Upper lobe of right lung (tissue), 1 donor: ENCODE measurements at regions not wholly inside any gene's neighbourhood (a gene's known extent, or its start where the extent isn't known, plus 50 kb on each side); places are given as distances from the start of the nearest gene placed in this dataset.

Experiments
- ATAC-seq: fragments of 200-7000 bp; cut with Tn5 transposase; one replicate; pipeline ENCODE4 v1.9.1; 2020; ENCODE audit warnings: mild to moderate bottlenecking, moderate library complexity
- DNase-seq: peaks from one replicate; pipeline ENCODE4 v3.0.0-alpha.2; 2020
- H3K27ac ChIP-seq: fragments of 200-600 bp; one replicate; pipeline ENCODE4 v1.8.0; 2022
- H3K27me3 ChIP-seq: fragments of 200-600 bp; one replicate; pipeline ENCODE4 v1.8.0; 2022; ENCODE audit warnings: mild to moderate bottlenecking
- H3K36me3 ChIP-seq: fragments of 200-600 bp; one replicate; pipeline ENCODE4 v1.8.0; 2022
- H3K4me1 ChIP-seq: fragments of 200-600 bp; one replicate; pipeline ENCODE4 v1.8.0; 2022
- H3K4me3 ChIP-seq: fragments of 200-600 bp; one replicate; pipeline ENCODE4 v1.8.0; 2022; ENCODE audit warnings: mild to moderate bottlenecking
- H3K9me3 ChIP-seq: fragments of 200-600 bp; one replicate; pipeline ENCODE4 v1.8.0; 2022
- CTCF ChIP-seq: fragments of 200-600 bp; IDR thresholded peaks from one replicate; pipeline ENCODE4 v1.8.0; 2022; ENCODE audit warnings: antibody characterized with exemption
- intact Hi-C: fragments of 100-400 bp; cut with DNase I; formaldehyde crosslinking; loops from one replicate; pipeline ENCODE4 v1.11.0; 2022
- donor health status: DM: no; HTN: yes; CAD: no; lungs with severe emphysema.

GRCh38 chr18:1053331-1054315 lies 149.0 kb downstream of the ADCYAP1 start:
- intact Hi-C loops = no loop called here

GRCh38 chr18:1056404-1056803 lies 151.7 kb downstream of the ADCYAP1 start:
- ATAC-seq (no peak), DNase-seq (no peak)
- H3K4me3 ChIP-seq = no peak overlapping the region
- intact Hi-C loops = no loop called here
- H3K4me1 ChIP-seq = no peaks in the 10 kb centered on the region
- no peaks in the 10 kb centered on the region for H3K9me3 ChIP-seq
- no peaks in the 10 kb centered on the region for H3K36me3 ChIP-seq
- TF ChIP-seq CTCF = no peak
- H3K27me3 ChIP-seq = no peaks in the 10 kb centered on the region
- H3K27ac ChIP-seq = no peak overlapping the region

More at GRCh38 chr18:1053331-1054315, 149.0 kb downstream of the ADCYAP1 start:
- no peak for ATAC-seq
- H3K36me3 ChIP-seq = no peaks in the 10 kb centered on the region
- no peak overlapping the region for H3K27ac ChIP-seq
- no peaks in the 10 kb centered on the region for H3K9me3 ChIP-seq
- no peak for DNase-seq
- TF ChIP-seq CTCF = no peak
- H3K4me3 ChIP-seq = no peak overlapping the region
- no peaks in the 10 kb centered on the region for H3K4me1 ChIP-seq
- H3K27me3 ChIP-seq = no peaks in the 10 kb centered on the region

- Histone ChIP-seq H3K27ac (no peak overlapping the region), H3K4me1 (no peaks in the 10 kb centered on the region), H3K9me3 (no peaks in the 10 kb centered on the region), H3K27me3 (no peaks in the 10 kb centered on the region), H3K36me3 (no peaks in the 10 kb centered on the region), H3K4me3 (no peak overlapping the region)
- TF ChIP-seq CTCF = no peak
- ATAC-seq = no peak
- DNase-seq = no peak
- intact Hi-C loops = no loop called here
Measured at GRCh38 chr18:1057367-1057766, 152.7 kb downstream of the ADCYAP1 start.

GRCh38 chr18:1062588-1062987 lies 157.9 kb downstream of the ADCYAP1 start:
- intact Hi-C loops = no loop called here
- H3K36me3 ChIP-seq = no peaks in the 10 kb centered on the region
- TF ChIP-seq CTCF = no peak
- H3K27me3 ChIP-seq = no peaks in the 10 kb centered on the region
- no peak for DNase-seq
- H3K4me3 ChIP-seq = no peak overlapping the region
- no peak for ATAC-seq
- no peaks in the 10 kb centered on the region for H3K9me3 ChIP-seq
- H3K27ac ChIP-seq = no peak overlapping the region
- no peaks in the 10 kb centered on the region for H3K4me1 ChIP-seq

- no peaks in the 10 kb centered on the region for H3K9me3 ChIP-seq
- intact Hi-C loops = no loop called here
- ATAC-seq = no peak
Measured at GRCh38 chr18:1075322-1075721, 170.7 kb downstream of the ADCYAP1 start.

More at GRCh38 chr18:1075322-1075721, 170.7 kb downstream of the ADCYAP1 start:
- no peak for TF ChIP-seq CTCF
- no peak overlapping the region for H3K27ac ChIP-seq
- no peak overlapping the region for H3K4me3 ChIP-seq
- no peaks in the 10 kb centered on the region for H3K36me3 ChIP-seq
- DNase-seq = no peak
- no peaks in the 10 kb centered on the region for H3K4me1 ChIP-seq
- H3K27me3 ChIP-seq = no peaks in the 10 kb centered on the region
